CD4-positive, alpha-beta T cell treated with Interleukin-10 for 1 hour (primary cell): ENCODE measurements at regions not wholly inside any gene's neighbourhood (a gene's known extent, or its start where the extent isn't known, plus 50 kb on each side); places are given as distances from the start of the nearest gene placed in this dataset.

Experiments used
- DNase-seq: peaks from one replicate; pipeline ENCODE4 v3.0.0-alpha.2; 2020

DNA sequence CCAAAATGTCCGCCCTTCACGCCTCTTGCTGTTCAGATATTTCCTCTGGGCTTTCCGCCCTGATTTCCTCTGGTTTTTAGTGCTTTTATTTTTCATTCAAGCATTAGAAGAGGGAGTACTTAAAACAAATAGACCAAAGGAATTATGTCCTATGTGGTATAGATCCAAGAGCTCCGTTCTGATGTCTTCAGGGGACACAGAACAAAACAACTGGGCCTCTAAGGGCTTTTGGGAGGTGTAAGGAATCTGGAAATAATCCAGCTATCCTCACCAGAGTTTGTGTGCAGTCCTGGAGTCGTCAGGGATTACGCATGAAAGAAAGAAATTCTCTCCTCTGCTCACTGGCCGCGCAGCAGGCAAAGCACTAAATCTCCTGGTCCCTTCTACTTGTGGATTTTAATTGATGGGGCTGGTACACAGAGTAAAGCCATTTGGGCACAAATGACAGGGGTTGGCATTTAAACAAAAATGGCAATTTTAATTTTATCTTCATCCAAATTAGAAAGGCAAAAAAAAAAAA is 999.2 kb downstream of the ADGRL3 start:
- no peak for DNase-seq

- no peak for DNase-seq
Observed at GRCh38 chr4:62196338-62196737, 996.2 kb downstream of the ADGRL3 start.

- DNase-seq: no peak
Observed at GRCh38 chr4:62194342-62194741, 994.2 kb downstream of the ADGRL3 start.

DNA sequence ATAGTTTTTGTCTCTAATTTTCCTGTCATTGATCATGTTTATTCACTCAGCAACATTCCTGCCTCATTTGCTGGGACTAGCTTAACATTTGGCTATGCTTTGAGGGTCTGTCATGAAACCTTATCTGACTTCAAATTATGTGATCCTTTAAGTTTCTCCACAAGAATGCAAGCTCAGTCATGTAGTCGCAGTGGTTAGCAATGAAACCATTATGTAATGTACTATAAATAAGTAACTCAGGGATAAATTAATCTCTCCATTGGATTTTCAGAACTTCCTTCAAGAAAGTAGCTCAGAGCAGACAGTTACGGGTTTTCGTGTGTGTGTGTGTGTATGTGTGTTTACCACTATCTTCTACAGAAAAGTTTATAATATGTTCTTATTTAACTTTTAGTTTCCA is 993.6 kb downstream of the ADGRL3 start:
- no peak for DNase-seq

GRCh38 chr4:62191451-62192240 is 991.5 kb downstream of the ADGRL3 start:
- no peak for DNase-seq

DNA sequence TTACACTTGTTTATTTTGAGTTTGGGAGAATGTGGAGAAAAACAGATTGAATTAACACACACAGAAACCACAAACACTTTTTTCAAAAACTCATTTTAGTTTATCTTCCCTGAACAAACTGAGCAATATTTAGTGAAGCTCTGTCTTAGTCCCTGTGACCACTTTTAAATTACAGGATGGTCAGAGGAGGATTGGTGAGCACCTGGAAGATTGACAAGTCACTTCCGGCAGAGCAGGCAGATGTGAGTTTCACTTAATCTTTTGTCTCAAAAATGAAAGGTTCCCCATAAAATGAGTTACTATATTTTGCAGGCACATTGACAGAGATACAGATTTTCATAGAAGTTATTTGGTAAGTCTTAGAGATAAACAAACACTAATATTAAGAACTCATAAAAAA is 970.1 kb downstream of the ADGRL3 start:
- DNase-seq: no peak

GRCh38 chr4:62168681-62169080 is 968.6 kb downstream of the ADGRL3 start:
- DNase-seq: no peak

DNA sequence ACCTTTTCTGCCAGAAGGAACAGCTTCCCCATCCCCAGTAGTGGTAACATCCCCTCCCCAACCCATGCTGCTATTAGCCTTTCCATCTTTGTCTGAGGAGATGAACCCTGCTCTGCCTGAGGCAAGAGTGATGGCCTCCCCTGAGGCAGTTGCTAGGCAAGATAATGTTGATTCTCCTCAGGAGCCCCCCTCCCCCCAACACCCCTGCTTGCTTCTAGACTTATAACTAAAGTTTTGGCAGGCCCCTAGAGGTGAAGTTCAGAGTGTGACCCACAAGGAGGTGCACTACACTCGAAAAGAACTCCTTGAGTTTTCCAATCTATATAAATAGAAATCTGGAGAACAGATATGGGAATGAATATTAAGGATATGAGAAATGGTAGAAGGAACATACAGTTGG is 962.5 kb downstream of the ADGRL3 start:
- no peak for DNase-seq

- no peak for DNase-seq
Observed at GRCh38 chr4:62161446-62161845, 961.3 kb downstream of the ADGRL3 start.

- no peak for DNase-seq
Observed at GRCh38 chr4:62159876-62160275, 959.8 kb downstream of the ADGRL3 start.

GRCh38 chr4:62159306-62159705 is 959.2 kb downstream of the ADGRL3 start:
- no peak for DNase-seq

GRCh38 chr4:62156205-62156604 is 956.1 kb downstream of the ADGRL3 start:
- DNase-seq: no peak

DNA sequence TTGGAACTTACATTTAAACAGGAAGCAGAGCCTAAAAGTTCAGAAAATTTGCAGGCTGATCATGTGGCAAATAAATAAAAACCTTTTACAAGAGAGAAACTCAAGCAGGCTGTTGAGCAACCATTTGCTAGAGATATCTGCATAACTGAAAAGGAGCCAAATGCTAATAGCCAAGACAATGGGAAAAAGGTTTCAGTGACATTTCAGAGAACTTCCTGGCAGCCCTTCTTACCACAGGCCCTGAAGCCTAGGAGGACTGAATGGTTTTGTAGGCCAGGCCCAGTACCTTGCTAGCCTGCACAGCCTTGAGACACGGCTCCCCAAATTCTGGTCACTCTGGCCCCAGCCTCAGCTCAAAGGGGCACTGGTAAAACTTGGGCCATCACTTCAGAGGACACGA is 945.1 kb downstream of the ADGRL3 start:
- DNase-seq: no peak

DNA sequence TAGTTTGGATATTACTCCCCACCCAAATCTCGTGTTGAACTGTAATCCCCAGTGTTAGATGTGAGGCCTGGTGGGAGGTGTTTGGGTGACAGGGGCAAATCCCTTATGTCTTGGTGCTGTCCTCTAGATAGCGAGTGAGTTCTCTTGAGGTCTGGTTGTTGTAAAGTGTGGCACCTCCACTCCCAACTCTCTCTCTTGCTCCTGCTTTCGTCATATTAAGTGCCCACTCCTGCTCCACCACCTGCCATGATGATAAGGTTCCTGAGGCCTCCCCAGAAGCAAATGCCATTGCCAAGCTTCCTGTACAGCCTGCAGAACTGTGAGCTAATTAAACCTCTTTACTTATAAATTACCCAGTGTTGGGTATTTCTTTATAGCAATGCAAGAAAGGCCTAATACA is 944.3 kb downstream of the ADGRL3 start:
- DNase-seq: no peak

GRCh38 chr4:62135565-62136156 is 935.5 kb downstream of the ADGRL3 start:
- no peak for DNase-seq

DNA sequence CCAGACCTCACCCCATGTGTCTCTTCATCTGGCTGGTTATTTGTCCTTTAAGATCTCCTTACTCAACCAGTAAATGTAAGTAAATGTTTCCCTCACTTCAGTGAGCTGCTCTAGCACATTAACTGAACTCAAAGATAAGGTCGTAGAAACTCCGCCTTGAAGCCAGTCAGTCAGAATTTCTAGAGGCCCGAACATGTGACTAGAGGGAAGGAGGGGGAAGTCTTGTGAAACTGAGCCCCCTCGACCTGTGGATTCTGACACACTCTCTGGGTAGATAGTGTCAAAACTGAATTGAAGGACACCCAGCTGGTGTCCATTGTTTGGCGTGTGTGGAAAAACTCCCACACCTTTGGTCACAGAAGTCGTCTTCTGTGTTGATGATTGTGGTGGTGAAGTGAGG is 933.9 kb downstream of the ADGRL3 start:
- DNase-seq: no peak

DNA sequence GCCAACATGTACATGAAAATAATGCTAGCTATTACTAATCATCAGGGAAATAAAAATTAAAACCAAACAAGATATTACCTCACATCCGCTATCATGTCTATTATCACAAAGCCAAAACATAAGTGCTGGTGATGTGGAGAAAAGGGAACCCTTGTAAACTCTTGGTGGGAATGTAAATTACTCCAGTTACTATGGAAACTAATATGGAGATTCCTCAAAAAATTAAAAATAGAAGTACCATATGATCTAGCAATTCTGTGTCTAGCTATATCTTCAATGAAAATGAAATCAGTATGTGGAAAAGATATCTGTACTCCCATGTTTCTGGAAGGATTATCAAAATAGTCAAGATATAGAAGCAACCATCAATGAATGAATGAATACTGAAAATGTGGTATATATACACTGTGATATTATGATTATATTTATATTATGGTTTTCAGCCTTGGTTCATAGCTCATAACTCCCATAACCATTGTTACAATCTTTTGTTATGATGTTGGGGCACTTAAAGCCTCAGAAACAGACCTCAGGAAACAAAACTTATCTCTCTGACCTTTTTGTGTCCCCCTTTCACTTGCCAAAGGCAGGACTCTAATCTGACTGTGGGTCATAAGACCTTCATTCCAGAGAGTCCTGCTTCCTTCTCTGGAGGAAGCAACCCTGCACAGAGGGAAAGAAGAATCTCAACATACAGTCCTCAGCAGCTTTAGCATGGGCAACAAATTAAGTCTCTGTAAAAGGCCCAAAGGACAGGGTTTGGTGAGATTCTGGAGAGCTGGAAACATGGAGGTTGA is 933.2 kb downstream of the ADGRL3 start:
- no peak for DNase-seq

GRCh38 chr4:62131049-62131448 is 930.9 kb downstream of the ADGRL3 start:
- DNase-seq: no peak

- DNase-seq: no peak
Observed at GRCh38 chr4:62130637-62131036, 930.5 kb downstream of the ADGRL3 start.

DNA sequence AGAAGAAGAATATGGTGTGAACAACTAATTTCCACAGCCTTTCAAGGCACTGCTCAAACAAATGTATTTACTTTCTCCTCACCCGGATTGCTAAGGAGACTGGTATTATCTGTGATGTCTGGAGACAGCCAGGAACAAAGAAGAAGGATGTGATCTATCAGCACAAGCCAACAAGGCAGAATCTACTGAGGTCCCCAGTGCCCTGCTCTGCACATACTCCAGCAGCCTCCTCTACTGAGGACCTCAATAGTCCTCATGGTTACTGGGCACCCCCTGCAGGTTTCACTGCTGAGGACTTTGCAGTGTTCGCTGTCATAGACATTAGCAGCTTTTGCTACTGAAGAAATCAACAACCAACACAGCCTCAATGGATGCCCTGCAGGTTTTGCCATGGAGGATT is 930.1 kb downstream of the ADGRL3 start:
- DNase-seq: no peak
